Fibroblast of lung (primary cell): ENCODE measurements at regions not wholly inside any gene's neighbourhood (a gene's known extent, or its start where the extent isn't known, plus 50 kb on each side); places are given as distances from the start of the nearest gene placed in this dataset.

Source experiments
- DNase-seq, 2 donors: peaks; one replicate each; pipeline versions ENCODE4 v3.0.0 to v3.0.0-alpha.2; 2010; ENCODE audit warnings: low read depth in 2 of 2
- H2AFZ ChIP-seq: 2 replicates; pipeline ENCODE4 v1.5.1; 2012; ENCODE audit warnings: low read length, control low read depth, inconsistent platforms
- H3K27ac ChIP-seq: 2 replicates; pipeline ENCODE4 v1.5.1; 2011; ENCODE audit warnings: low read length, control low read depth; ENCODE audit not compliant: insufficient read depth
- H3K27me3 ChIP-seq: 2 replicates; pipeline ENCODE4 v1.5.1; 2011; ENCODE audit warnings: mild to moderate bottlenecking, low read length; ENCODE audit not compliant: control insufficient read depth, insufficient read depth
- H3K36me3 ChIP-seq: 2 replicates; pipeline ENCODE4 v1.5.1; 2011; ENCODE audit warnings: low read length; ENCODE audit not compliant: control insufficient read depth, insufficient read depth
- H3K4me1 ChIP-seq: 2 replicates; pipeline ENCODE4 v1.5.1; 2011; ENCODE audit warnings: low read length; ENCODE audit not compliant: control insufficient read depth, insufficient read depth; ENCODE audit errors: extremely low read depth
- H3K4me2 ChIP-seq: 2 replicates; pipeline ENCODE4 v1.5.1; 2011; ENCODE audit warnings: low read length, control low read depth; ENCODE audit not compliant: insufficient read depth; ENCODE audit errors: extremely low read depth
- H3K4me3 ChIP-seq, 4 experiments: fragments of 200-600 bp in 1 of 4; sonication (generic) in 1 of 4; replicated peaks in 1 of 4; 2 replicates each; pipeline ENCODE4 v1.5.1; 2011 to 2016; ENCODE audit warnings: low read length in 4 of 4, low read depth in 3 of 4, mild to moderate bottlenecking in 3 of 4, control low read depth in 2 of 4, inconsistent platforms in 1 of 4, mixed read lengths in 1 of 4; ENCODE audit not compliant: insufficient read depth in 1 of 4; ENCODE audit errors: control extremely low read depth in 1 of 4
- H3K79me2 ChIP-seq: 2 replicates; pipeline ENCODE4 v1.5.1; 2012; ENCODE audit warnings: mild to moderate bottlenecking, low read length, inconsistent platforms; ENCODE audit not compliant: control insufficient read depth, insufficient read depth
- H3K9ac ChIP-seq: 2 replicates; pipeline ENCODE4 v1.5.1; 2011; ENCODE audit warnings: mild to moderate bottlenecking, low read length, control low read depth; ENCODE audit not compliant: insufficient read depth
- H3K9me3 ChIP-seq: 2 replicates; pipeline ENCODE4 v1.5.1; 2012; ENCODE audit warnings: low read depth, low read length; ENCODE audit not compliant: control insufficient read depth, insufficient read depth
- H4K20me1 ChIP-seq: 2 replicates; pipeline ENCODE4 v1.5.1; 2011; ENCODE audit warnings: low read length; ENCODE audit not compliant: control insufficient read depth, insufficient read depth; ENCODE audit errors: extremely low read depth
- CTCF ChIP-seq, 2 donors: IDR thresholded peaks in 1 of 2; conservative IDR thresholded peaks in 1 of 2; 1 replicate in 1 of 2; 2 replicates in 1 of 2; pipeline ENCODE4 v1.5.1; 2011 to 2012; ENCODE audit warnings: low read length in 2 of 2, control low read depth in 1 of 2, inconsistent platforms in 1 of 2, low read depth in 1 of 2, mild to moderate bottlenecking in 1 of 2
- EZH2 ChIP-seq: IDR thresholded peaks from 2 replicates; pipeline ENCODE4 v1.5.1; 2012; ENCODE audit warnings: low read length, control low read depth, mild to moderate bottlenecking; ENCODE audit errors: missing control alignments

- Histone ChIP-seq H3K9me3 (no peaks in the 10 kb centered on the region), H4K20me1 (no peaks in the 10 kb centered on the region), H3K4me1 (peaks cover 17% of the 10 kb centered on the region), H3K36me3 (no peaks in the 10 kb centered on the region), H3K27ac (peak overlapping the region; percentile 66), H3K27me3 (no peaks in the 10 kb centered on the region), H3K4me3 (no peak overlapping the region), H2AFZ (no peak overlapping the region), H3K4me2 (peak overlapping the region; percentile 70), H3K79me2 (no peaks in the 10 kb centered on the region), H3K9ac (peak overlapping the region; percentile 51)
- peak; percentile 39 to 98 for DNase-seq
- TF ChIP-seq EZH2 (no peak), CTCF (conservative IDR thresholded peaks at IDR 0.05 in 1 of 2, IDR thresholded peaks at IDR 0.05 in 1 of 2; ENCODE audit: low read depth in 1 of 2, low read length in 2 of 2) (no peak)
Observed at GRCh38 chr11:19398772-19399527, 158.2 kb upstream of the E2F8 start.

- Histone ChIP-seq H3K27me3 (no peaks in the 10 kb centered on the region), H3K9ac (peak overlapping the region; percentile 51), H3K27ac (peak overlapping the region; percentile 66), H3K9me3 (no peaks in the 10 kb centered on the region), H3K36me3 (no peaks in the 10 kb centered on the region), H3K4me3 (no peak overlapping the region), H2AFZ (no peak overlapping the region), H3K4me2 (peak overlapping the region; percentile 70), H3K4me1 (peaks cover 17% of the 10 kb centered on the region), H3K79me2 (no peaks in the 10 kb centered on the region), H4K20me1 (no peaks in the 10 kb centered on the region)
- TF ChIP-seq CTCF (conservative IDR thresholded peaks at IDR 0.05 in 1 of 2, IDR thresholded peaks at IDR 0.05 in 1 of 2; ENCODE audit: low read depth in 1 of 2, low read length in 2 of 2) (no peak), EZH2 (no peak)
- DNase-seq: peak in 1 of 2 donors; percentile 50
Observed at GRCh38 chr11:19398273-19398672, 157.5 kb upstream of the E2F8 start.

GRCh38 chr11:19395050-19395449 lies 154.3 kb upstream of the E2F8 start:
- Histone ChIP-seq H3K9ac (no peak overlapping the region), H3K4me2 (no peak overlapping the region), H3K27me3 (no peaks in the 10 kb centered on the region), H2AFZ (no peak overlapping the region), H3K79me2 (no peaks in the 10 kb centered on the region), H3K27ac (no peak overlapping the region), H3K4me3 (no peak overlapping the region), H4K20me1 (no peaks in the 10 kb centered on the region), H3K36me3 (no peaks in the 10 kb centered on the region), H3K9me3 (no peaks in the 10 kb centered on the region), H3K4me1 (peaks cover 24% of the 10 kb centered on the region)
- no peak for DNase-seq
- TF ChIP-seq CTCF (conservative IDR thresholded peaks at IDR 0.05 in 1 of 2, IDR thresholded peaks at IDR 0.05 in 1 of 2; ENCODE audit: low read depth in 1 of 2, low read length in 2 of 2) (no peak), EZH2 (no peak)
